Immature natural killer cell (primary cell): ENCODE measurements at regions not wholly inside any gene's neighbourhood (a gene's known extent, or its start where the extent isn't known, plus 50 kb on each side); places are given as distances from the start of the nearest gene placed in this dataset.
"Not testable (repeated sequence)": the region's sequence is repeated elsewhere in the genome, so short reads cannot be mapped to it uniquely, and the experiment has no call there.

Experiments used
- DNase-seq, 3 donors: peaks; one replicate each; pipeline ENCODE4 v3.0.0; 2022; ENCODE audit warnings: mixed read lengths in 1 of 3
- H3K27ac Mint-ChIP-seq, 6 donors: one replicate each; pipeline ENCODE4 v1.8.0; 2020; ENCODE audit warnings: mixed read lengths in 6 of 6, mild to moderate bottlenecking in 5 of 6, inconsistent platforms in 4 of 6, moderate library complexity in 3 of 6
- H3K27me3 Mint-ChIP-seq, 3 donors: one replicate each; pipeline ENCODE4 v1.8.0; 2020 to 2021; ENCODE audit warnings: low read depth in 3 of 3, mild to moderate bottlenecking in 3 of 3, mixed read lengths in 3 of 3, moderate library complexity in 3 of 3, inconsistent platforms in 1 of 3
- H3K36me3 Mint-ChIP-seq, 3 donors: one replicate each; pipeline ENCODE4 v1.8.0; 2020; ENCODE audit warnings: mixed read lengths in 3 of 3, inconsistent platforms in 2 of 3, mild to moderate bottlenecking in 2 of 3
- H3K4me1 Mint-ChIP-seq, 2 donors: one replicate each; pipeline ENCODE4 v1.8.0; 2020; ENCODE audit warnings: inconsistent platforms in 2 of 2, mild to moderate bottlenecking in 2 of 2, mixed read lengths in 2 of 2, moderate library complexity in 1 of 2
- H3K4me3 Mint-ChIP-seq, 5 donors: one replicate each; pipeline ENCODE4 v1.8.0; 2020; ENCODE audit warnings: mild to moderate bottlenecking in 5 of 5, mixed read lengths in 5 of 5, inconsistent platforms in 3 of 5, moderate library complexity in 3 of 5
- H3K9me3 Mint-ChIP-seq, 6 donors: one replicate each; pipeline ENCODE4 v1.8.0; 2020; ENCODE audit warnings: mild to moderate bottlenecking in 6 of 6, mixed read lengths in 6 of 6, inconsistent platforms in 4 of 6, moderate library complexity in 3 of 6

DNA sequence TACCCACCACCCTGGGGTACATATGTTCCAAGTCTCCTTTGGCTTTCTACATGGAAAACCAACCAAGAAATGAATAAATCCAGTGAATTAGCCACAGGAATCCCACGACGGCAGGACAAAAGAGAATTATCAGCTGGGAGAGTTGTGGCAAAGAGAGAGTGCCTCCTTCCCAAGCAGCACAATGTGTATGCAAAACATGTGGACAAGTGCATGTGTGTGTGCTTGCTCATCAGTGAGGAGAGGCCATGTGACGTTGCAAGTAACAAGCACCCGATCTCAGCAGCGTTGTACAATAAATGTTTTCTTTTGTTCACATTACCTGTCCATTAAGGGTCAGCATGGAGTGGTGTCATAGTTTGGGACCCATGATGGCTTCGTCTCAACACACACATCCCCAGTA, 50.0 kb upstream of the EMX2 start:
- no peak for DNase-seq
- H3K27me3 Mint-ChIP-seq, result peaks cover 1 to 8% (median 3%) of the 10 kb centered on the region in 3 donors

DNA sequence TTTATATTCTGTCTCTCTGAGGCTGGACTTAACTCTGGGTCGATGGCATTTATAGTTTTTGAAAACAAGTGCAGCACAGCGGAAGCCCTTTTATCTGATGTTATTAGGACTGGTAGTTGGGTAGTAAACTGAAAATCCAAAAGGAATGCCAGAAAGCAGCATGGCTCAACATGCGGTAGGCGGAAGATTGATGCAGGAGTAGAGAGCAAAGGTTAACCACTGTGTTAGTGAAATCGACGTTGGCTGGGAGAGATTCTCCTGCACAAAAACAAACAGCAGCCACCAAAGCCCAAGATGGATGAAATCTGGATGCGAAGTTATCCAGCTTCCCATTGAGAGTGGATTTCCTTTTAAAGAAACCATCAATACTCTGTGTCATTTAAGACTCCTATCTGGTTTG, 54.5 kb upstream of the EMX2 start:
- no peak overlapping the region for H3K4me3 Mint-ChIP-seq
- no peaks in the 10 kb centered on the region for H3K36me3 Mint-ChIP-seq
- peaks cover 3 to 5% (median 3%) of the 10 kb centered on the region in 3 donors for H3K27me3 Mint-ChIP-seq
- no peak for DNase-seq
- H3K4me1 Mint-ChIP-seq, result no peaks in the 10 kb centered on the region
- H3K9me3 Mint-ChIP-seq, result peaks cover 0 to 2% (median 0%) of the 10 kb centered on the region in 6 donors
- no peak overlapping the region for H3K27ac Mint-ChIP-seq

More for the DNA sequence above, 50.0 kb upstream of the EMX2 start:
- Mint-ChIP-seq H3K27ac (no peak overlapping the region), H3K4me3 (no peak overlapping the region), H3K36me3 (no peaks in the 10 kb centered on the region), H3K4me1 (no peaks in the 10 kb centered on the region), H3K9me3 (peaks cover 0 to 2% (median 0%) of the 10 kb centered on the region in 6 donors)

GRCh38 chr10:117486606-117487005, 55.9 kb upstream of the EMX2 start:
- H3K9me3 Mint-ChIP-seq, result peaks cover 0 to 2% (median 0%) of the 10 kb centered on the region in 6 donors

DNA sequence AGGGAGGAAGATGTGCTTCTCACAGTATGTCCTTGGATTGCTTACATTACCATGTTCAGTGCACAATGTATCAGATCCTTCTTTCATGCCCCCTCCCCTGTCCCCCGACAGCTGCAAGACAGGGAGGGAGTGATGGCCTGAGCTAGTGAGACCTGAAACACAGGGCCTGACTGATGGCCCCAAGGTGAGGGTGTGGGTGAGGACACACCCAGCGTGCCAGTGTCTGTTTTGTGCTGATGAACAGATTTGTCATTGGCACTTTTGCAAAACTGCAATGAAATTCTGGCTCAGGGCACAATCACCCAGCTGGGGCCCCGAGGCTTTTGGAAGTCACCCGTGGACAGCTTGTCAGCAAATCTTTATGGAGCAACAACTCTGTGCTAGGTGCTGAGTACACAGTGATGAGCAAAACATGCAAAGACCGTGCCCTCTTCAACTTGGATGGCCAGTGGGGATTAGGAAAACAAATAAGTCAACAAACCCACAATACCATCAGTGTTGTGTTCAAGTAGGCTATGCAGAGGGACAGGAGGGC, 59.4 kb upstream of the EMX2 start:
- peaks cover 5 to 11% (median 6%) of the 10 kb centered on the region in 3 donors for H3K27me3 Mint-ChIP-seq
- no peak overlapping the region for H3K27ac Mint-ChIP-seq
- H3K36me3 Mint-ChIP-seq, result no peaks in the 10 kb centered on the region
- H3K4me1 Mint-ChIP-seq, result no peaks in the 10 kb centered on the region
- no peak overlapping the region for H3K4me3 Mint-ChIP-seq
- DNase-seq, result no peak
- H3K9me3 Mint-ChIP-seq, result peaks cover 0 to 2% (median 0%) of the 10 kb centered on the region in 6 donors

More at GRCh38 chr10:117486606-117487005, 55.9 kb upstream of the EMX2 start:
- Mint-ChIP-seq H3K4me1 (no peaks in the 10 kb centered on the region), H3K4me3 (no peak overlapping the region), H3K27me3 (peaks cover 3 to 8% (median 7%) of the 10 kb centered on the region in 3 donors), H3K36me3 (no peaks in the 10 kb centered on the region), H3K27ac (no peak overlapping the region)
- no peak for DNase-seq

DNA sequence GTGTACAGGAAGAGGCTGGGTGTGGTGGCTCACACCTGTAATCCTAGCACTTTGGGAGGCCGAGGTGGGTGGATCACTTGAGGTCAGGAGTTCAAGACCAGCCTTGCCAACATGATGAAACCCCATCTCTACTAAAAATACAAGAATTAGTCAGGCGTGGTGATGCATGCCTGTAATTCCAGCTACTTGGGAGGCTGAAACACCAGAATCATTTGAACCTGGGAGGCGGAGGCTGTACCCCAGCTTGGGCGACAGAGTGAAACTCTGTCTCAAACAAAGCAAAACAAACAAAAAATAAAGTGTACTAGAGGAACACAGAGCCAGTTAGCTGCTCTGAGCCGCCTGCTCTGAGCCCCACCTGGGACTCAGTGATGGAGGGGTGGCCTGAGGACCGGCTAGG, 61.5 kb upstream of the EMX2 start:
- H3K9me3 Mint-ChIP-seq, H3K4me3 Mint-ChIP-seq, H3K4me1 Mint-ChIP-seq, DNase-seq, H3K36me3 Mint-ChIP-seq, H3K27ac Mint-ChIP-seq: not testable (repeated sequence)
- peaks cover 5 to 11% (median 6%) of the 10 kb centered on the region in 3 donors for H3K27me3 Mint-ChIP-seq

DNA sequence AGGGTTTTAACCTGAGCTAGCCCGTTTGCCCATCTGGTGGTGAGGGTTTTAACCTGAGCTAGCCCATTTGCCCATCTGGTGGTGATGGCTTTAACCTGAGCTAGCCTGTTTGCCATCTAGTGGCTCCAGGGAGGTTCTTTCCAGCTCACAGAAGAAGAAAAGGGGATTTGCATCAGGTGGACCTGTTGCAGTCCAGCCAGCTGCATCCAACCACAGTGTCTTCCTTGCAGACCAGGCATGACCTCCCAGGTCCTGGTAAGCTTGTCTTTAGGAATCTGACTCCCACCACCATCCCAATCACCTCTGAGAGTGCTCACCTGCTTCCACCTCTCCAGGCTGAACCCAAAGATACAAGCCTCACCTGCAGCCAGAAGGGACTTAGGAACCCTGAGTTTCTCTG, 62.4 kb upstream of the EMX2 start:
- H3K9me3 Mint-ChIP-seq, result peaks cover 0 to 2% (median 0%) of the 10 kb centered on the region in 6 donors
- no peaks in the 10 kb centered on the region for H3K4me1 Mint-ChIP-seq
- no peak for DNase-seq
- no peak overlapping the region for H3K4me3 Mint-ChIP-seq
- no peak overlapping the region for H3K27ac Mint-ChIP-seq
- H3K36me3 Mint-ChIP-seq, result no peaks in the 10 kb centered on the region
- peaks cover 4 to 11% (median 6%) of the 10 kb centered on the region in 3 donors for H3K27me3 Mint-ChIP-seq

DNA sequence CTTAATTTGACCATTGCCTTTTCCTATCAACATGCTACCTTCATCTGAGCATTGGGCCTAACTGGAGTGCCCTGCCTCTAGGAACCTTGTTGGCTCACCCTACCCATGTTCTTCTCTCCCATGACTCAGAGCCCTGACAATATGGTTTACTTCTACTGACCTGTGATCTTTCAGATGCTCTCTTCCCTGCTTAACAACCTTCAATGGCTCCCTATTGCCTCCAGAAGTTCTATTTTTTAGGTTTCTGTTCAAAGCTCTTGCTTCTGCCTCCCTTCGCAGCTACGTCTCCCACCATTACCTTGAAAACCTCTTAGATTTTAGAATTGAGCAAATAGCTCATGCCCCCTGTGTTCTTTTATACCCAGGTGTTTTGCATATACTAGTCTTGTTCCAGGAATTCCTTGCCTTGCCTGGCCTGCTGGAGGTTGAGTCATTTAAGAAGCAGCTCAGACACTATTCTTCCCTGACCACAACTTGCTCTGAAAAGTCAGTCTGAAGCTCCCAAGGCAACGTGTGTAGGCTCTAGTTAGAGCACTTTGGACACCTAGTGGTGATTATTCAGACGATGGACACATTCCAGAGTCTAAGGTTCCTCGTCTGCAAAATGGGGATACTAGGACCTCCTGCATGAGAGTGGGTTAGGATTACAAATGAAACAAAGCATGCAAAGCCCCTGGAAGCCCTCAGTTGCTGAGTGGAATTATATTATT, 64.4 kb upstream of the EMX2 start:
- DNase-seq, result no peak
- H3K4me3 Mint-ChIP-seq, result no peak overlapping the region
- peaks cover 2 to 7% (median 3%) of the 10 kb centered on the region in 3 donors for H3K27me3 Mint-ChIP-seq
- H3K9me3 Mint-ChIP-seq, result no peaks in the 10 kb centered on the region
- H3K36me3 Mint-ChIP-seq, result no peaks in the 10 kb centered on the region
- H3K27ac Mint-ChIP-seq, result no peak overlapping the region
- no peaks in the 10 kb centered on the region for H3K4me1 Mint-ChIP-seq

- peaks cover 0 to 8% (median 2%) of the 10 kb centered on the region in 3 donors for H3K27me3 Mint-ChIP-seq
- no peak overlapping the region for H3K4me3 Mint-ChIP-seq
- DNase-seq, result no peak
- no peaks in the 10 kb centered on the region for H3K36me3 Mint-ChIP-seq
- no peak overlapping the region for H3K27ac Mint-ChIP-seq
- H3K4me1 Mint-ChIP-seq, result no peaks in the 10 kb centered on the region
- no peaks in the 10 kb centered on the region for H3K9me3 Mint-ChIP-seq
Measured at GRCh38 chr10:117477211-117477947, 65.2 kb upstream of the EMX2 start.

DNA sequence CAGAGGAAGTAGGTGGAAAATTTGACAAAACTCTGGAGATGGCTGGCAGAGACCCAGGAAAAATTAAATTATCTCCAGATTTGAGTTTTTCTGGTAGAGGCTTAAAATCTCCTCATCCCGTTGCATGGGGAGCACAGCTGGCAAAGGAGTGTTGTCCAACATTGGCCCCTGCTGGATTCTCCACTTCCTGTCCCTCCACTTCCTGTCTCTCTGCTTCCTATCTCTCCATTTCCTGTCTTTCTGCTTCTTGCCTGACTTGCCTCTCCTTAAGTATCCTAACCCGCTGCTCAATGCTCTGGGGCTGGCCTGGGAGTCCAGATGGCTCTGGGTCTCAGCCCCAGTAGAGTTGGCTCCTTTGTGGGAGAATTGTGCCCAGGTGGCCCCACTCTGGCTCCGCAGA, 65.8 kb upstream of the EMX2 start:
- Mint-ChIP-seq H3K27me3 (peaks cover 1 to 7% (median 2%) of the 10 kb centered on the region in 3 donors), H3K9me3 (no peaks in the 10 kb centered on the region), H3K36me3 (no peaks in the 10 kb centered on the region), H3K27ac (no peak overlapping the region), H3K4me1 (no peaks in the 10 kb centered on the region), H3K4me3 (no peak overlapping the region)
- DNase-seq, result no peak

GRCh38 chr10:117476281-117476680, 66.3 kb upstream of the EMX2 start:
- no peak overlapping the region for H3K27ac Mint-ChIP-seq
- DNase-seq, result no peak
- no peak overlapping the region for H3K4me3 Mint-ChIP-seq
- no peaks in the 10 kb centered on the region for H3K36me3 Mint-ChIP-seq
- no peaks in the 10 kb centered on the region for H3K4me1 Mint-ChIP-seq
- no peaks in the 10 kb centered on the region for H3K9me3 Mint-ChIP-seq
- H3K27me3 Mint-ChIP-seq, result peaks cover 2 to 5% (median 3%) of the 10 kb centered on the region in 3 donors

GRCh38 chr10:117472872-117473271, 69.7 kb upstream of the EMX2 start:
- no peak overlapping the region for H3K27ac Mint-ChIP-seq
- H3K9me3 Mint-ChIP-seq, result no peaks in the 10 kb centered on the region
- H3K4me1 Mint-ChIP-seq, result no peaks in the 10 kb centered on the region
- no peaks in the 10 kb centered on the region for H3K36me3 Mint-ChIP-seq
- H3K27me3 Mint-ChIP-seq, result peaks cover 0 to 9% (median 3%) of the 10 kb centered on the region in 3 donors
- H3K4me3 Mint-ChIP-seq, result no peak overlapping the region
- DNase-seq, result no peak

- no peak for DNase-seq
- Mint-ChIP-seq H3K9me3 (no peaks in the 10 kb centered on the region), H3K27ac (no peak overlapping the region), H3K27me3 (peaks cover 0 to 9% (median 3%) of the 10 kb centered on the region in 3 donors), H3K36me3 (no peaks in the 10 kb centered on the region), H3K4me1 (no peaks in the 10 kb centered on the region), H3K4me3 (no peak overlapping the region)
Measured at GRCh38 chr10:117471344-117471874, 71.1 kb upstream of the EMX2 start.

- no peak overlapping the region for H3K4me3 Mint-ChIP-seq
- DNase-seq, result no peak
- H3K9me3 Mint-ChIP-seq, result no peaks in the 10 kb centered on the region
- H3K27me3 Mint-ChIP-seq, result peaks cover 0 to 9% (median 3%) of the 10 kb centered on the region in 3 donors
- no peaks in the 10 kb centered on the region for H3K4me1 Mint-ChIP-seq
- no peak overlapping the region for H3K27ac Mint-ChIP-seq
- no peaks in the 10 kb centered on the region for H3K36me3 Mint-ChIP-seq
Measured at GRCh38 chr10:117470733-117471132, 71.8 kb upstream of the EMX2 start.

GRCh38 chr10:117468665-117469064, 73.9 kb upstream of the EMX2 start:
- Mint-ChIP-seq H3K4me1 (no peaks in the 10 kb centered on the region), H3K27me3 (peaks cover 2 to 10% (median 3%) of the 10 kb centered on the region in 3 donors), H3K9me3 (no peaks in the 10 kb centered on the region), H3K36me3 (no peaks in the 10 kb centered on the region), H3K4me3 (no peak overlapping the region), H3K27ac (no peak overlapping the region)
- DNase-seq, result no peak
